ENCODE measurements at regions not wholly inside any gene's neighbourhood (a gene's known extent, or its start where the extent isn't known, plus 50 kb on each side); places are given as distances from the start of the nearest gene placed in this dataset.

- H3K9me3 ChIP-seq: peaks cover 0 to 6% (median 1%) of the 10 kb centered on the region in 4 donors
- no peak overlapping the region for H3K27ac ChIP-seq
- H3K36me3 ChIP-seq: no peaks in the 10 kb centered on the region
- TF ChIP-seq POLR2A (IDR thresholded peaks at IDR 0.05): no peak
- no peak overlapping the region for H3K4me3 ChIP-seq
- WGBS, 2 donors: 86 to 96% methylated on average over 5 of the region's 5 CpGs
- H3K4me1 ChIP-seq: peaks cover 0 to 7% (median 0%) of the 10 kb centered on the region in 4 donors
- intact Hi-C loops (cut with DNase I): no loop called here
- peaks cover 0 to 5% (median 4%) of the 10 kb centered on the region in 3 donors for H3K27me3 ChIP-seq
- no peak for DNase-seq
Measured at GRCh38 chr19:57055956-57056355, 63.8 kb upstream of the USP29 start.

- peak; percentile 88 for DNase-seq
- peaks cover 0 to 7% (median 0%) of the 10 kb centered on the region in 4 donors for H3K4me1 ChIP-seq
- no peaks in the 10 kb centered on the region for H3K36me3 ChIP-seq
- peaks cover 0 to 5% (median 4%) of the 10 kb centered on the region in 3 donors for H3K27me3 ChIP-seq
- WGBS, 2 donors: 60 to 69% methylated on average over 16 of the region's 16 CpGs
- peaks cover 0 to 6% (median 1%) of the 10 kb centered on the region in 4 donors for H3K9me3 ChIP-seq
- TF ChIP-seq EP300 (IDR thresholded peaks at IDR 0.05): no peak
- no peak for TF ChIP-seq POLR2A (IDR thresholded peaks at IDR 0.05)
- TF ChIP-seq POLR2AphosphoS5 (IDR thresholded peaks at IDR 0.05): peak in 3 of 4 donors; percentile 54 to 60 (median 59)
- TF ChIP-seq CTCF (IDR thresholded peaks at IDR 0.05): no peak
- H3K27ac ChIP-seq: peak overlapping the region in 2 of 4 donors; percentile 29 to 34
- intact Hi-C loops (cut with DNase I): no loop called here
- no peak overlapping the region for H3K4me3 ChIP-seq
Measured at GRCh38 chr19:57057036-57057686, 62.6 kb upstream of the USP29 start.

- intact Hi-C loops (cut with DNase I): no loop called here
- Histone ChIP-seq H3K4me1 (peaks cover 0 to 7% (median 0%) of the 10 kb centered on the region in 4 donors), H3K9me3 (peaks cover 0 to 10% (median 1%) of the 10 kb centered on the region in 4 donors), H3K36me3 (no peaks in the 10 kb centered on the region), H3K27me3 (peaks cover 0 to 5% (median 4%) of the 10 kb centered on the region in 3 donors), H3K27ac (no peak overlapping the region), H3K4me3 (no peak overlapping the region)
- TF ChIP-seq POLR2A (IDR thresholded peaks at IDR 0.05): no peak
- no peak for DNase-seq
- WGBS, 2 donors: 80 to 82% methylated on average over 6 of the region's 6 CpGs
Measured at GRCh38 chr19:57058871-57059270, 60.9 kb upstream of the USP29 start.

GRCh38 chr19:57063070-57063469 lies 56.7 kb upstream of the USP29 start:
- no peak overlapping the region for H3K4me3 ChIP-seq
- intact Hi-C loops (cut with DNase I): no loop called here
- peaks cover 0 to 5% (median 0%) of the 10 kb centered on the region in 3 donors for H3K27me3 ChIP-seq
- no peaks in the 10 kb centered on the region for H3K36me3 ChIP-seq
- no peak overlapping the region for H3K27ac ChIP-seq
- TF ChIP-seq CTCF (IDR thresholded peaks at IDR 0.05) (no peak), EP300 (IDR thresholded peaks at IDR 0.05) (no peak), POLR2A (IDR thresholded peaks at IDR 0.05) (no peak), POLR2AphosphoS5 (IDR thresholded peaks at IDR 0.05) (no peak)
- DNase-seq: no peak
- WGBS, 2 donors: 81 to 83% methylated on average over 4 of the region's 4 CpGs
- no peaks in the 10 kb centered on the region for H3K4me1 ChIP-seq
- peaks cover 0 to 13% (median 0%) of the 10 kb centered on the region in 4 donors for H3K9me3 ChIP-seq

GRCh38 chr19:57067440-57067839 lies 52.3 kb upstream of the USP29 start:
- H3K4me3 ChIP-seq: no peak overlapping the region
- H3K27me3 ChIP-seq: no peaks in the 10 kb centered on the region
- peaks cover 0 to 13% (median 0%) of the 10 kb centered on the region in 4 donors for H3K9me3 ChIP-seq
- DNase-seq: no peak
- intact Hi-C loops (cut with DNase I): loop anchor here (5.0 kb wide), 1 partner anchor 225 kb away; the partner anchor contains the start of genes PEG3 and ZIM2
- no peak for TF ChIP-seq POLR2A (IDR thresholded peaks at IDR 0.05)
- TF ChIP-seq EP300 (IDR thresholded peaks at IDR 0.05): no peak
- no peak for TF ChIP-seq CTCF (IDR thresholded peaks at IDR 0.05)
- no peak for TF ChIP-seq POLR2AphosphoS5 (IDR thresholded peaks at IDR 0.05)
- H3K4me1 ChIP-seq: no peaks in the 10 kb centered on the region
- 83 to 93% methylated on average over 3 of the region's 3 CpGs for WGBS, 2 donors
- no peak overlapping the region for H3K27ac ChIP-seq
- H3K36me3 ChIP-seq: no peaks in the 10 kb centered on the region
